ENCODE measurements at regions not wholly inside any gene's neighbourhood (a gene's known extent, or its start where the extent isn't known, plus 50 kb on each side); places are given as distances from the start of the nearest gene placed in this dataset.
"Not testable (repeated sequence)": the region's sequence is repeated elsewhere in the genome, so short reads cannot be mapped to it uniquely, and the experiment has no call there.

GRCh38 chr17:20917610-20918306, 125.1 kb downstream of the USP22 start:
- DNase-seq: not testable (repeated sequence)

DNA sequence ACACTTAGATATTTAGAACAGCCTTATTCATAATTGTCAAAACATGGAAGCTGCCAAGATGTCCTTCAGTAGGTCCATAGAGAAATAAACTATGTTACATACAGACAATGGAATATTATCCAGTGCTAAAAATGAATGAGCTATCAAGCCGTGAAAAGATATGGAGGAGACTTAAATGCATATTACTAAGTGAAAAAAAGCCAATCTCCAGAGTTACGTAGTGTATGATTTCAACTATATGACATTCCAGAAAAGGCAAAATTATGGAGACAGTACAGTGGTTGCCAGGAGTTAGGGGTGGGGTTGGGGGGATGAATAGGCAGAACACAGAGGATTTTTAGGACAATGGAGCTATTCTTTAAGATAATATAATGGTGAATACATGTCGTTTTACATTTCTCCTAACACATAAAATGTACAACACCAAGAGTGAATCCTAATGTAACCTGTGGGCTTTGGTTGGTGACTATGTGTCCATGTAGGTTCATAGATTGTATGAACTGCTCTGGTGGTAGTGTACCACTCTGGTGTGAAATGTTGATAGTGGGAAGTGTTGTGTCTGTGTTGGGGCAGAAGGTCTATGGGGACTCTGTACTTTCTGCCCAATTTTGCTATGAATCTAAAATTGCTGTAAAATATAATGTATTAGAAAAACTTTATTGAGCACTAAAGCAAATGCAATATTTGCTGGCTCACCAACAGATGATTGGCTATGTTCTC, 122.6 kb downstream of the USP22 start:
- DNase-seq: no peak

GRCh38 chr17:20920815-20921199, 122.0 kb downstream of the USP22 start:
- DNase-seq: no peak

GRCh38 chr17:20922128-20922670, 120.6 kb downstream of the USP22 start:
- no peak for DNase-seq

DNA sequence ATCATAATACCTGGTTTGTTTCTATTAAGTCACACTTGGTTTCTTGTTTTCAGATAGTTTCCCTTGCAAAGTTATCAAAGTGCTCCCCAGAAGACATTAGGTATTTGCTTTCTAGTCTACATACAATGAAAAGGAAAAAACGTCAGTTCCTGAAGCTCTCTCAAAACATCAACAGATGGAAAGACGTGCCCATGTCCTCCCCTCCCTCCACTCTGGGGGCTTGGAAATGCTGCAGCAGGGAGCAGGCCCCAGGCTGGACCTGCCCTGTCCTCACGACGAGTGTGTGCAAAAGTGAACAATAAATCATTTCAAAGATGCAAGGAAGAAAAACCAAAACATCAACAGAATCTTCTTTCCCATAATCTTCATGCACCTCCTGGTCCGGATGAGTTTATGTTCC, 118.5 kb downstream of the USP22 start:
- DNase-seq: no peak

GRCh38 chr17:20925091-20925490, 117.7 kb downstream of the USP22 start:
- DNase-seq: no peak

GRCh38 chr17:20925954-20926353, 116.9 kb downstream of the USP22 start:
- DNase-seq: no peak

DNA sequence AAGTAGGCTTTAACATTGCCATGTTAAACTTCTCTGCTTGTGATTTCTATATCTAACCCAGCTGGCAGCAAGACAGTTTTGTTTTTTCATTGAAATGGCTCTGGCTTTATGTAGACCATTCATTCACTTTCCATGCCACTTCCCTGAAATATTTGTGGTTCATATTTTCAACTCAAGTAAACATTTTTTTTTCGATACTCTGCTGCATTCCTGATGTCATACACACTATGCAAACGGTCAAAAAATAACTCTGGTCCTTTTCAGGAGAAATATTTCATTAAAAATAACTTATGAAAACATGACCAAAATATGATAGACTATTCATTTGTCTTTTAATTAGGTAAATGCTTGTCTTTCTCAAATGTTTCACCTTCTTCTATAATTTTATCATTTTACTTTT, 116.3 kb downstream of the USP22 start:
- no peak for DNase-seq

GRCh38 chr17:20927308-20927977, 115.4 kb downstream of the USP22 start:
- DNase-seq: no peak

- no peak for DNase-seq
Observed at GRCh38 chr17:20929334-20929733, 113.5 kb downstream of the USP22 start.

GRCh38 chr17:20930081-20930760, 112.6 kb downstream of the USP22 start:
- no peak for DNase-seq

GRCh38 chr17:20933040-20933439, 109.8 kb downstream of the USP22 start:
- not testable (repeated sequence) for DNase-seq

GRCh38 chr17:20934288-20934687, 108.5 kb downstream of the USP22 start:
- DNase-seq: no peak

GRCh38 chr17:20935740-20936139, 107.1 kb downstream of the USP22 start:
- no peak for DNase-seq

DNA sequence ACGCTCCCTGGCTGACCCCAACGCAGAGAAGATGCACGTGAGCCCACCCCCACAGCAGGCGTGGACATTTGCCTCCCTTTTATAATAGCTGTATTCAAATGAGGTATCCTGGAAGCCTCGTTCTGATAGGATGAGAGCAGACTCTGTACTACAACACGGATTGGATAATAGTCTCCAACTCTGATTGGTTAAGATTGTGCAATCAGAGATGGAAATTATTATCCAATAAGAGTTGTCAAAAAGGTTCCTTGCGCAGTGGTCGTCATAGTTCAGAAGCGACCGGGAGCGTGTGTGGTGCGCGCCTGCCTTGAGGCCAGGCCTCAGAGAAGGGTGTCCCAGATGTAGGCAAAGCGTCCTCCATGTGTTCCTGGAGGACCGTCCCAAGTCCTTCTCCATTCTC, 104.6 kb downstream of the USP22 start:
- DNase-seq: no peak

- no peak for DNase-seq
Observed at GRCh38 chr17:20938988-20939615, 103.7 kb downstream of the USP22 start.

- DNase-seq: no peak
Observed at GRCh38 chr17:20941872-20942271, 100.9 kb downstream of the USP22 start.

- DNase-seq: no peak
Observed at GRCh38 chr17:20944014-20944865, 98.6 kb downstream of the USP22 start.

GRCh38 chr17:20947708-20948107, 95.1 kb downstream of the USP22 start:
- not testable (repeated sequence) for DNase-seq

GRCh38 chr17:20948984-20949777, 93.6 kb downstream of the USP22 start:
- no peak for DNase-seq

Measured in activated gamma-delta T cell treated with Interleukin-2 at 50 U/mL for 16 hours (primary cell).